KMS-11 (cell line): ENCODE measurements at regions not wholly inside any gene's neighbourhood (a gene's known extent, or its start where the extent isn't known, plus 50 kb on each side); places are given as distances from the start of the nearest gene placed in this dataset.

Source experiments
- H2AFZ ChIP-seq: fragments of 200-600 bp; sonication (generic); 2 replicates; pipeline ENCODE4 v1.6.1; 2016; ENCODE audit warnings: antibody characterized with exemption, mixed run types, low read depth
- H3K27ac ChIP-seq: fragments of 200-600 bp; sonication (generic); 2 replicates; pipeline ENCODE4 v1.6.1; 2016; ENCODE audit warnings: mild to moderate bottlenecking, mixed run types
- H3K27me3 ChIP-seq: fragments of 200-600 bp; sonication (generic); 2 replicates; pipeline ENCODE4 v1.6.1; 2017; ENCODE audit warnings: mild to moderate bottlenecking, low read depth, mixed run types, moderate library complexity; ENCODE audit not compliant: insufficient read depth
- H3K36me3 ChIP-seq: fragments of 200-600 bp; sonication (generic); 2 replicates; pipeline ENCODE4 v1.6.1; 2017; ENCODE audit warnings: mild to moderate bottlenecking, mixed run types; ENCODE audit not compliant: insufficient read depth
- H3K4me1 ChIP-seq: fragments of 200-600 bp; sonication (generic); 2 replicates; pipeline ENCODE4 v1.6.1; 2016; ENCODE audit warnings: mild to moderate bottlenecking, low read depth, mixed run types; ENCODE audit not compliant: poor library complexity, severe bottlenecking
- H3K4me2 ChIP-seq: fragments of 200-600 bp; sonication (generic); 2 replicates; pipeline ENCODE4 v1.7.0; 2016; ENCODE audit warnings: mild to moderate bottlenecking, mixed run types
- H3K4me3 ChIP-seq: fragments of 200-600 bp; sonication (generic); IDR thresholded peaks from 2 replicates; pipeline ENCODE4 v1.6.1; 2017; ENCODE audit warnings: low read depth, low read length, mixed read lengths; ENCODE audit not compliant: insufficient read depth
- H3K79me2 ChIP-seq: fragments of 200-600 bp; sonication (generic); 2 replicates; pipeline ENCODE4 v1.6.1; 2016; ENCODE audit warnings: low read depth, mixed run types; ENCODE audit not compliant: insufficient read depth
- H3K9ac ChIP-seq: fragments of 200-600 bp; sonication (generic); 2 replicates; pipeline ENCODE4 v1.6.1; 2016; ENCODE audit warnings: mild to moderate bottlenecking, mixed run types
- H4K20me1 ChIP-seq: fragments of 200-600 bp; sonication (generic); 2 replicates; pipeline ENCODE4 v1.6.1; 2016; ENCODE audit warnings: mild to moderate bottlenecking, mixed run types; ENCODE audit not compliant: insufficient read depth
- CTCF ChIP-seq: fragments of 200-600 bp; sonication (generic); conservative IDR thresholded peaks from 2 replicates; pipeline ENCODE4 v1.6.1; 2017; ENCODE audit warnings: low read depth, mild to moderate bottlenecking, antibody characterized with exemption, low read length, moderate library complexity, mixed read lengths

- Histone ChIP-seq H3K4me2 (no peak overlapping the region), H3K4me3 (no peak overlapping the region), H4K20me1 (no peaks in the 10 kb centered on the region), H2AFZ (no peak overlapping the region), H3K79me2 (no peaks in the 10 kb centered on the region), H3K27ac (no peak overlapping the region), H3K36me3 (no peaks in the 10 kb centered on the region), H3K9ac (no peak overlapping the region), H3K27me3 (no peaks in the 10 kb centered on the region), H3K4me1 (no peaks in the 10 kb centered on the region)
- TF ChIP-seq CTCF, result no peak
Observed at GRCh38 chr12:28865776-28866175, 283.3 kb upstream of the FAR2 start.

GRCh38 chr12:28866296-28866695 is 282.8 kb upstream of the FAR2 start:
- Histone ChIP-seq H4K20me1 (no peaks in the 10 kb centered on the region), H3K9ac (no peak overlapping the region), H3K4me1 (no peaks in the 10 kb centered on the region), H3K36me3 (no peaks in the 10 kb centered on the region), H3K4me3 (no peak overlapping the region), H3K27me3 (no peaks in the 10 kb centered on the region), H3K27ac (no peak overlapping the region), H3K79me2 (no peaks in the 10 kb centered on the region), H2AFZ (no peak overlapping the region), H3K4me2 (no peak overlapping the region)
- TF ChIP-seq CTCF, result no peak

GRCh38 chr12:28866715-28867503 is 282.2 kb upstream of the FAR2 start:
- Histone ChIP-seq H4K20me1 (no peaks in the 10 kb centered on the region), H3K36me3 (no peaks in the 10 kb centered on the region), H3K4me3 (no peak overlapping the region), H2AFZ (no peak overlapping the region), H3K27me3 (no peaks in the 10 kb centered on the region), H3K79me2 (no peaks in the 10 kb centered on the region), H3K27ac (no peak overlapping the region), H3K4me2 (no peak overlapping the region), H3K9ac (no peak overlapping the region), H3K4me1 (no peaks in the 10 kb centered on the region)
- no peak for TF ChIP-seq CTCF

- Histone ChIP-seq H3K79me2 (no peaks in the 10 kb centered on the region), H3K9ac (no peak overlapping the region), H3K4me1 (peaks cover 5% of the 10 kb centered on the region), H3K4me3 (no peak overlapping the region), H3K4me2 (no peak overlapping the region), H3K36me3 (no peaks in the 10 kb centered on the region), H4K20me1 (no peaks in the 10 kb centered on the region), H3K27ac (no peak overlapping the region), H2AFZ (no peak overlapping the region), H3K27me3 (no peaks in the 10 kb centered on the region)
- no peak for TF ChIP-seq CTCF
Observed at GRCh38 chr12:28868414-28868813, 280.7 kb upstream of the FAR2 start.
